Lower leg skin (tissue), 3 donors: ENCODE measurements at regions not wholly inside any gene's neighbourhood (a gene's known extent, or its start where the extent isn't known, plus 50 kb on each side); places are given as distances from the start of the nearest gene placed in this dataset.

Experiments used
- CTCF ChIP-seq, 3 donors: fragments of 450-650 bp; IDR thresholded peaks; one replicate each; pipeline ENCODE4 v1.5.1; 2016; ENCODE audit warnings: antibody characterized with exemption in 3 of 3, mild to moderate bottlenecking in 3 of 3, moderate library complexity in 2 of 3
- POLR2A ChIP-seq, 2 donors: fragments of 450-650 bp; IDR thresholded peaks; one replicate each; pipeline ENCODE4 v1.6.1; 2016 to 2017; ENCODE audit warnings: antibody characterized with exemption in 2 of 2, mild to moderate bottlenecking in 1 of 2, moderate library complexity in 1 of 2

- no peak for TF ChIP-seq POLR2A (IDR thresholded peaks at IDR 0.05)
- TF ChIP-seq CTCF (IDR thresholded peaks at IDR 0.05) = no peak
Observed at GRCh38 chr4:12409507-12410190, 981.0 kb upstream of the HS3ST1 start.
